ENCODE measurements at regions not wholly inside any gene's neighbourhood (a gene's known extent, or its start where the extent isn't known, plus 50 kb on each side); places are given as distances from the start of the nearest gene placed in this dataset.

DNA sequence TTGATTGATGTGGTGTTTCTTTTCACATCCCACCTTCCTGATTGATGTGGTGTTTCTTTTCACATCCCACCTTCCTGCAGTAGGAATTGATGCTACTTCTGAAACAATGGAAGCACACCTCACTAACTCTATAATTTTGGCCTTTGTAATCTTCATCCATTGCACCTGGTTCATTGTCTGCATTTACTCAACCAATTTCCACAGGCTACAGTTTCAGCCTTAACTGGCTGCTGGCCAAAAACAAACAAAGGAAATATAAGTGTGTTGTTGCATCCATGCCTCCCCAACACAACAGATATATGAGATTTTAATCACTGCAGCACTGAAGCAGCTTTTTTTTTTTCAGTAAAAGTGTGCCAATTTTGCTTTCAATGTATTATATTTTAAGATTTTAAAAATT lies 867.6 kb upstream of the PCDH7 start:
- no peak for TF ChIP-seq EZH2 (IDR thresholded peaks at IDR 0.05; ENCODE audit: borderline replicate concordance, low read length)
- TF ChIP-seq, protein P1, sequence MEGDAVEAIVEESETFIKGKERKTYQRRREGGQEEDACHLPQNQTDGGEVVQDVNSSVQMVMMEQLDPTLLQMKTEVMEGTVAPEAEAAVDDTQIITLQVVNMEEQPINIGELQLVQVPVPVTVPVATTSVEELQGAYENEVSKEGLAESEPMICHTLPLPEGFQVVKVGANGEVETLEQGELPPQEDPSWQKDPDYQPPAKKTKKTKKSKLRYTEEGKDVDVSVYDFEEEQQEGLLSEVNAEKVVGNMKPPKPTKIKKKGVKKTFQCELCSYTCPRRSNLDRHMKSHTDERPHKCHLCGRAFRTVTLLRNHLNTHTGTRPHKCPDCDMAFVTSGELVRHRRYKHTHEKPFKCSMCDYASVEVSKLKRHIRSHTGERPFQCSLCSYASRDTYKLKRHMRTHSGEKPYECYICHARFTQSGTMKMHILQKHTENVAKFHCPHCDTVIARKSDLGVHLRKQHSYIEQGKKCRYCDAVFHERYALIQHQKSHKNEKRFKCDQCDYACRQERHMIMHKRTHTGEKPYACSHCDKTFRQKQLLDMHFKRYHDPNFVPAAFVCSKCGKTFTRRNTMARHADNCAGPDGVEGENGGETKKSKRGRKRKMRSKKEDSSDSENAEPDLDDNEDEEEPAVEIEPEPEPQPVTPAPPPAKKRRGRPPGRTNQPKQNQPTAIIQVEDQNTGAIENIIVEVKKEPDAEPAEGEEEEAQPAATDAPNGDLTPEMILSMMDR (IDR thresholded peaks at IDR 0.05; ENCODE audit: low read length) = no peak
- Histone ChIP-seq H3K4me1 (ENCODE audit: insufficient read depth, low read length, severe bottlenecking) (no peaks in the 10 kb centered on the region), H3K79me2 (ENCODE audit: insufficient read depth, low read length) (no peaks in the 10 kb centered on the region), H3K27ac (ENCODE audit: low read depth, low read length, poor library complexity, severe bottlenecking) (no peak overlapping the region), H3K27me3 (ENCODE audit: insufficient read depth, low read length) (no peaks in the 10 kb centered on the region), H3K4me2 (ENCODE audit: low read length) (no peak overlapping the region), H3K4me3 (ENCODE audit: low read depth, low read length, poor library complexity, severe bottlenecking) (no peak overlapping the region), H4K20me1 (ENCODE audit: insufficient read depth, low read length) (no peaks in the 10 kb centered on the region), H2AFZ (ENCODE audit: low read length) (no peak overlapping the region), H3K36me3 (ENCODE audit: insufficient read depth, low read length) (no peaks in the 10 kb centered on the region), H3K9ac (ENCODE audit: low read length) (no peak overlapping the region), H3K9me3 (ENCODE audit: low read length) (no peaks in the 10 kb centered on the region), H3K9me2 (ENCODE audit: low read depth, low read length) (no peaks in the 10 kb centered on the region), H3F3A (ENCODE audit: insufficient read depth, low read length) (no peaks in the 10 kb centered on the region)

DNA sequence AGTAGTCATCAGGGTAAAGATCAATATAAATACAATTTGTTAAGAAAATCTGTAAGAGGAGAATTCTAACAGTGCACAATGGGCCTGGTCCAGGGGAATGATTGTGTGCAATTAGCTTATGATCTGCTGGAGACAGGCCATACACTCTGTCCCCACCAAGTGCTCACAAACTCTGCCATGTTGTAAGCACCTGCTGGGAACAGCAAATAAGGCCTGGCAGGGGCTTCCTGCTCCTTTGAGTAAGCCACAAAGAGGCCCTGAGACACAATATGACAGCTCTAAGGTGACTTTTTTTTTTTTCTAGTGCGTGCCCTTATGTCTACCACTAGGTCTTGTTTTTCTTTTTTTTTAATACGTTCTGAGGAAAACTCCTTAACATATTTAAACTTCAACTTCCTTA lies 866.3 kb upstream of the PCDH7 start:
- TF ChIP-seq EZH2 (IDR thresholded peaks at IDR 0.05; ENCODE audit: borderline replicate concordance, low read length) = no peak
- TF ChIP-seq, protein P1 (IDR thresholded peaks at IDR 0.05; ENCODE audit: low read length) = no peak

DNA sequence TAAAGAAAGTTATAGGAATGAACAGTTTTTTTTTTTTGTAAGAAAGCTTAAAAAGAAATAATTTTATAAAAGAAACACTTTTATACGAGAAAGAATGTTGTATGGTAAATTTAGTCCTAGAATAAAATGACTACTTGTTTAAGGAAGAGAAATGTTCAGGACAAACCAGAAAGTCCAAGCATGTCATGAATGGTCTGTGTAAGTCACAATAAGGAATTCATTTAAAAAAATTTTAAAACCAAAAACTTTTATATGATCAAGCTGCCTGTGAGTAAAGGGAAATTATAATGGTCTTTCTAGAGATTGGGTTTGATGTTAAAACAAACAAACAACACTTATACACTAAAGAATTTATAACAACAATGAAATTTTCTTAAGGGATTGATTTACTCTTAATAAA lies 858.9 kb upstream of the PCDH7 start:
- Histone ChIP-seq H4K20me1 (ENCODE audit: insufficient read depth, low read length) (no peaks in the 10 kb centered on the region), H3K79me2 (ENCODE audit: insufficient read depth, low read length) (no peaks in the 10 kb centered on the region), H3F3A (ENCODE audit: insufficient read depth, low read length) (no peaks in the 10 kb centered on the region), H3K36me3 (ENCODE audit: insufficient read depth, low read length) (no peaks in the 10 kb centered on the region), H3K9ac (ENCODE audit: low read length) (no peak overlapping the region), H3K4me2 (ENCODE audit: low read length) (no peak overlapping the region), H3K4me3 (ENCODE audit: low read depth, low read length, poor library complexity, severe bottlenecking) (no peak overlapping the region), H3K9me2 (ENCODE audit: low read depth, low read length) (no peaks in the 10 kb centered on the region), H3K27me3 (ENCODE audit: insufficient read depth, low read length) (no peaks in the 10 kb centered on the region), H2AFZ (ENCODE audit: low read length) (no peak overlapping the region), H3K4me1 (ENCODE audit: insufficient read depth, low read length, severe bottlenecking) (no peaks in the 10 kb centered on the region), H3K9me3 (ENCODE audit: low read length) (no peaks in the 10 kb centered on the region), H3K27ac (ENCODE audit: low read depth, low read length, poor library complexity, severe bottlenecking) (no peak overlapping the region)
- TF ChIP-seq, protein P1 (IDR thresholded peaks at IDR 0.05; ENCODE audit: low read length) = no peak
- no peak for TF ChIP-seq EZH2 (IDR thresholded peaks at IDR 0.05; ENCODE audit: borderline replicate concordance, low read length)

More for the DNA sequence above, 866.3 kb upstream of the PCDH7 start:
- no peak overlapping the region for H2AFZ ChIP-seq (ENCODE audit: low read length)
- H3K4me3 ChIP-seq (ENCODE audit: low read depth, low read length, poor library complexity, severe bottlenecking) = no peak overlapping the region
- no peaks in the 10 kb centered on the region for H4K20me1 ChIP-seq (ENCODE audit: insufficient read depth, low read length)
- no peaks in the 10 kb centered on the region for H3K36me3 ChIP-seq (ENCODE audit: insufficient read depth, low read length)
- no peaks in the 10 kb centered on the region for H3K9me3 ChIP-seq (ENCODE audit: low read length)
- H3K27ac ChIP-seq (ENCODE audit: low read depth, low read length, poor library complexity, severe bottlenecking) = no peak overlapping the region
- H3K4me1 ChIP-seq (ENCODE audit: insufficient read depth, low read length, severe bottlenecking) = no peaks in the 10 kb centered on the region
- H3K27me3 ChIP-seq (ENCODE audit: insufficient read depth, low read length) = no peaks in the 10 kb centered on the region
- H3K4me2 ChIP-seq (ENCODE audit: low read length) = no peak overlapping the region
- no peak overlapping the region for H3K9ac ChIP-seq (ENCODE audit: low read length)
- no peaks in the 10 kb centered on the region for H3K9me2 ChIP-seq (ENCODE audit: low read depth, low read length)
- H3K79me2 ChIP-seq (ENCODE audit: insufficient read depth, low read length) = no peaks in the 10 kb centered on the region
- H3F3A ChIP-seq (ENCODE audit: insufficient read depth, low read length) = no peaks in the 10 kb centered on the region
